ENCODE measurements at regions not wholly inside any gene's neighbourhood (a gene's known extent, or its start where the extent isn't known, plus 50 kb on each side); places are given as distances from the start of the nearest gene placed in this dataset.

GRCh38 chr9:83153030-83153429 is 90.1 kb upstream of the RASEF start (continued):
- TF ChIP-seq PTBP1 (IDR thresholded peaks at IDR 0.05; ENCODE audit: low read depth, low read length) (no peak), FOXM1 (IDR thresholded peaks at IDR 0.05; ENCODE audit: low read depth) (no peak), FOXM1 (CRISPR knock-in tag; IDR thresholded peaks at IDR 0.05; ENCODE audit: low read depth) (no peak)

GRCh38 chr9:83151627-83152137 is 88.7 kb upstream of the RASEF start:
- intact Hi-C loops (cut with micrococcal nuclease) = no loop called here
- Histone ChIP-seq H3K4me1 (replicated peaks in 1 of 2; ENCODE audit: control insufficient read depth in 2 of 2, insufficient read depth in 2 of 2, low read length in 2 of 2) (no peaks in the 10 kb centered on the region), H2AFZ (ENCODE audit: low read depth, low read length) (no peak overlapping the region), H3K9me3 (replicated peaks; ENCODE audit: control insufficient read depth, insufficient read depth, low read depth, low read length) (no peaks in the 10 kb centered on the region), H3K27me3 (ENCODE audit: control insufficient read depth in 2 of 2, insufficient read depth in 2 of 2, low read length in 2 of 2) (no peaks in the 10 kb centered on the region), H3K4me3 (no peak overlapping the region), H4K20me1 (replicated peaks; ENCODE audit: control insufficient read depth, insufficient read depth, low read length) (no peaks in the 10 kb centered on the region), H3K79me2 (ENCODE audit: control insufficient read depth, insufficient read depth, low read length) (no peaks in the 10 kb centered on the region), H3K9me1 (ENCODE audit: control insufficient read depth, insufficient read depth, low read length) (no peaks in the 10 kb centered on the region), H3K9ac (ENCODE audit: insufficient read depth in 1 of 2, low read depth in 2 of 2, low read length in 2 of 2) (no peak overlapping the region), H3K27ac (ENCODE audit: extremely low read depth, low read depth, low read length) (no peak overlapping the region), H3K36me3 (ENCODE audit: control insufficient read depth, insufficient read depth, low read length) (no peaks in the 10 kb centered on the region), H3K4me2 (ENCODE audit: insufficient read depth, low read length) (no peak overlapping the region)
- ChIA-PET POLR2A (no interaction called here), CTCF (ENCODE audit: low intra/inter-chr PET ratio) (no interaction called here)
- FAIRE-seq (no peak), ATAC-seq (no peak), DNase-seq (ENCODE audit: extremely low read depth in 1 of 4, low spot score in 3 of 4) (no peak)
- TF ChIP-seq ZNF589 (CRISPR knock-in tag; IDR thresholded peaks at IDR 0.05; ENCODE audit: low read depth) (no peak), CUX1 (CRISPR knock-in tag; IDR thresholded peaks at IDR 0.05) (no peak), TAL1 (IDR thresholded peaks at IDR 0.05) (no peak)
- 5% methylated on average over 3 of the region's 4 CpGs for WGBS (ENCODE audit: insufficient coverage, low coverage, missing lambda C conversion rate)
- in situ Hi-C loops (cut with MboI) = no loop called here
- no TSS peak for BruUV-seq (replicated peaks)

All from K562 (cell line).